Epithelial cell of proximal tubule (primary cell): ENCODE measurements at regions not wholly inside any gene's neighbourhood (a gene's known extent, or its start where the extent isn't known, plus 50 kb on each side); places are given as distances from the start of the nearest gene placed in this dataset.
"Not testable (repeated sequence)": the region's sequence is repeated elsewhere in the genome, so short reads cannot be mapped to it uniquely, and the experiment has no call there.

ENCODE experiments used
- DNase-seq: peaks from one replicate; pipeline ENCODE4 v3.0.0-alpha.2; 2011; ENCODE audit warnings: low read depth
- H3K4me3 ChIP-seq: 2 replicates; pipeline ENCODE4 v1.5.1; 2011; ENCODE audit warnings: low read depth, mild to moderate bottlenecking, low read length
- TF ChIP-seq, protein P1 (sequence below): conservative IDR thresholded peaks from 2 replicates; pipeline ENCODE4 v1.5.1; 2012; ENCODE audit warnings: low read depth, mild to moderate bottlenecking, low read length

DNA sequence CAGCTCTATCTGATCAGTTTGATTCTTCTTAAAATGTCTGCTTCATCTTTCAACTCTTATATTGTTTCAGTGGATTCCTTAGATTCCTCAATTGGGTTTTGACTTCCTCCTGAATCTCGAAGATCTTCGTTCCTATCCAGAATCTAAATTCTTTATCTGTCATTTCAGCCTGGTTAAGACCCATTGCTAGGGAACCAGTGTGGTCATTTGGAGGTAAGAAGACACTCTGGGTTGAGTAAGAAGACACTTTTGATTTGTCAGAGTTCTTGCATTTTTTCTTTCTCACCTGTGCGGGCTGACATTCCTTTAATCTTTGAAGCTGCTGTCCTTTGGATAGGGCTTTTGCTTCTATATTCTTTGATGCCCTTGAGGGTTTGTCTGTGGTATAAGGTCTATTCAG, 291.9 kb downstream of the SLC7A11 start:
- TF ChIP-seq, protein P1, sequence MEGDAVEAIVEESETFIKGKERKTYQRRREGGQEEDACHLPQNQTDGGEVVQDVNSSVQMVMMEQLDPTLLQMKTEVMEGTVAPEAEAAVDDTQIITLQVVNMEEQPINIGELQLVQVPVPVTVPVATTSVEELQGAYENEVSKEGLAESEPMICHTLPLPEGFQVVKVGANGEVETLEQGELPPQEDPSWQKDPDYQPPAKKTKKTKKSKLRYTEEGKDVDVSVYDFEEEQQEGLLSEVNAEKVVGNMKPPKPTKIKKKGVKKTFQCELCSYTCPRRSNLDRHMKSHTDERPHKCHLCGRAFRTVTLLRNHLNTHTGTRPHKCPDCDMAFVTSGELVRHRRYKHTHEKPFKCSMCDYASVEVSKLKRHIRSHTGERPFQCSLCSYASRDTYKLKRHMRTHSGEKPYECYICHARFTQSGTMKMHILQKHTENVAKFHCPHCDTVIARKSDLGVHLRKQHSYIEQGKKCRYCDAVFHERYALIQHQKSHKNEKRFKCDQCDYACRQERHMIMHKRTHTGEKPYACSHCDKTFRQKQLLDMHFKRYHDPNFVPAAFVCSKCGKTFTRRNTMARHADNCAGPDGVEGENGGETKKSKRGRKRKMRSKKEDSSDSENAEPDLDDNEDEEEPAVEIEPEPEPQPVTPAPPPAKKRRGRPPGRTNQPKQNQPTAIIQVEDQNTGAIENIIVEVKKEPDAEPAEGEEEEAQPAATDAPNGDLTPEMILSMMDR = no peak
- no peak overlapping the region for H3K4me3 ChIP-seq
- DNase-seq = no peak

GRCh38 chr4:137949746-137950145, 292.4 kb downstream of the SLC7A11 start:
- TF ChIP-seq, protein P1 = no peak
- H3K4me3 ChIP-seq = no peak overlapping the region
- no peak for DNase-seq

DNA sequence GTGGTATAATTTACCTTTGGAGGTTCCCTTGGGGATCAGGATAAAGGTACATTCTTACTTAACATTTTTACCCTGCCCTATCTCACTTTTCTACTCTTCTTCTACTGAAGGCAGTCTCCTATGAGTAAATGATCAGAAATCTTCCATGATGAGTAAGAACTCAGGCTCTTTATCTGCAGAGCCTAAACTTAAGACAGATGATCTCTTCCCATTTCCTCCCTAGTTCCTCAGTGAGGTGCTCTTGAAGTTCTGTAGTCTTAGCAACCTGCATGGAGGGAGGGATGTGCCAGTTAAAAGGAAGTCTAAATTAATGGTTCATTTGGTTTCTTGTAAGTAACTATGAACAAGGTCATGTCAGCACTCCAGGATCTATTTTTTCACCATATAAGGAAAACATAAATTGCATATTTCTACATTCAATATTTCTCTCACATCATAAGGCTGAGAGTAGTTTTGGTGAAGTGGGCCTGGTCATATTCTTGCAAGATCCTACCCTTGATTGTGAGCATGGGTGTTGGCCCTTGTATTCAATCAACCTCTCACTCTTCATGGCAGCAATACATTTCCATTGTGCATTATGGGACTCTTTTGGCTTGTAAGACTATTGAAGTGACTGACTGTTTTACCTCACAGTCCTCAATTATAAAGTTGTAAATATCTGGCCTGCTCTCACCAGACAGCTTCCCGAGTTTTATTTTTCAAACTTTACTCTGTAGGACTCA, 295.5 kb downstream of the SLC7A11 start:
- no peak overlapping the region for H3K4me3 ChIP-seq
- TF ChIP-seq, protein P1 = no peak
- no peak for DNase-seq

GRCh38 chr4:137942815-137943214, 299.3 kb downstream of the SLC7A11 start:
- H3K4me3 ChIP-seq, DNase-seq: not testable (repeated sequence)

GRCh38 chr4:137942015-137942515, 300.1 kb downstream of the SLC7A11 start:
- DNase-seq, H3K4me3 ChIP-seq: not testable (repeated sequence)

GRCh38 chr4:137934911-137935310, 307.2 kb downstream of the SLC7A11 start:
- DNase-seq = no peak
- H3K4me3 ChIP-seq = no peak overlapping the region
- TF ChIP-seq, protein P1 = no peak

- TF ChIP-seq, protein P1 = no peak
- no peak for DNase-seq
- no peak overlapping the region for H3K4me3 ChIP-seq
Observed at GRCh38 chr4:137934046-137934445, 308.1 kb downstream of the SLC7A11 start.

GRCh38 chr4:137927972-137928371, 314.2 kb downstream of the SLC7A11 start:
- TF ChIP-seq, protein P1 = no peak
- no peak for DNase-seq
- no peak overlapping the region for H3K4me3 ChIP-seq
